Fibroblast of lung (primary cell): ENCODE measurements at regions not wholly inside any gene's neighbourhood (a gene's known extent, or its start where the extent isn't known, plus 50 kb on each side); places are given as distances from the start of the nearest gene placed in this dataset.

ENCODE experiments used
- DNase-seq, 2 donors: peaks; one replicate each; pipeline versions ENCODE4 v3.0.0 to v3.0.0-alpha.2; 2010; ENCODE audit warnings: low read depth in 2 of 2
- H2AFZ ChIP-seq: 2 replicates; pipeline ENCODE4 v1.5.1; 2012; ENCODE audit warnings: low read length, control low read depth, inconsistent platforms
- H3K27ac ChIP-seq: 2 replicates; pipeline ENCODE4 v1.5.1; 2011; ENCODE audit warnings: low read length, control low read depth; ENCODE audit not compliant: insufficient read depth
- H3K27me3 ChIP-seq: 2 replicates; pipeline ENCODE4 v1.5.1; 2011; ENCODE audit warnings: mild to moderate bottlenecking, low read length; ENCODE audit not compliant: control insufficient read depth, insufficient read depth
- H3K36me3 ChIP-seq: 2 replicates; pipeline ENCODE4 v1.5.1; 2011; ENCODE audit warnings: low read length; ENCODE audit not compliant: control insufficient read depth, insufficient read depth
- H3K4me1 ChIP-seq: 2 replicates; pipeline ENCODE4 v1.5.1; 2011; ENCODE audit warnings: low read length; ENCODE audit not compliant: control insufficient read depth, insufficient read depth; ENCODE audit errors: extremely low read depth
- H3K4me2 ChIP-seq: 2 replicates; pipeline ENCODE4 v1.5.1; 2011; ENCODE audit warnings: low read length, control low read depth; ENCODE audit not compliant: insufficient read depth; ENCODE audit errors: extremely low read depth
- H3K4me3 ChIP-seq, 4 experiments: fragments of 200-600 bp in 1 of 4; sonication (generic) in 1 of 4; replicated peaks in 1 of 4; 2 replicates each; pipeline ENCODE4 v1.5.1; 2011 to 2016; ENCODE audit warnings: low read length in 4 of 4, low read depth in 3 of 4, mild to moderate bottlenecking in 3 of 4, control low read depth in 2 of 4, inconsistent platforms in 1 of 4, mixed read lengths in 1 of 4; ENCODE audit not compliant: insufficient read depth in 1 of 4; ENCODE audit errors: control extremely low read depth in 1 of 4
- H3K79me2 ChIP-seq: 2 replicates; pipeline ENCODE4 v1.5.1; 2012; ENCODE audit warnings: mild to moderate bottlenecking, low read length, inconsistent platforms; ENCODE audit not compliant: control insufficient read depth, insufficient read depth
- H3K9ac ChIP-seq: 2 replicates; pipeline ENCODE4 v1.5.1; 2011; ENCODE audit warnings: mild to moderate bottlenecking, low read length, control low read depth; ENCODE audit not compliant: insufficient read depth
- H3K9me3 ChIP-seq: 2 replicates; pipeline ENCODE4 v1.5.1; 2012; ENCODE audit warnings: low read depth, low read length; ENCODE audit not compliant: control insufficient read depth, insufficient read depth
- H4K20me1 ChIP-seq: 2 replicates; pipeline ENCODE4 v1.5.1; 2011; ENCODE audit warnings: low read length; ENCODE audit not compliant: control insufficient read depth, insufficient read depth; ENCODE audit errors: extremely low read depth
- CTCF ChIP-seq, 2 donors: IDR thresholded peaks in 1 of 2; conservative IDR thresholded peaks in 1 of 2; 1 replicate in 1 of 2; 2 replicates in 1 of 2; pipeline ENCODE4 v1.5.1; 2011 to 2012; ENCODE audit warnings: low read length in 2 of 2, control low read depth in 1 of 2, inconsistent platforms in 1 of 2, low read depth in 1 of 2, mild to moderate bottlenecking in 1 of 2
- EZH2 ChIP-seq: IDR thresholded peaks from 2 replicates; pipeline ENCODE4 v1.5.1; 2012; ENCODE audit warnings: low read length, control low read depth, mild to moderate bottlenecking; ENCODE audit errors: missing control alignments

GRCh38 chr5:82694711-82695285 lies 382.4 kb downstream of the TMEM167A start:
- no peak overlapping the region for H3K9ac ChIP-seq

GRCh38 chr5:82692826-82693225 lies 384.4 kb downstream of the TMEM167A start:
- DNase-seq: no peak
- Histone ChIP-seq H2AFZ (no peak overlapping the region), H3K27me3 (no peaks in the 10 kb centered on the region)

More at GRCh38 chr5:82694711-82695285, 382.4 kb downstream of the TMEM167A start:
- Histone ChIP-seq H2AFZ (no peak overlapping the region), H3K36me3 (no peaks in the 10 kb centered on the region), H3K4me1 (no peaks in the 10 kb centered on the region), H3K4me3 (no peak overlapping the region), H4K20me1 (no peaks in the 10 kb centered on the region), H3K4me2 (no peak overlapping the region), H3K27me3 (no peaks in the 10 kb centered on the region), H3K27ac (no peak overlapping the region), H3K79me2 (no peaks in the 10 kb centered on the region), H3K9me3 (no peaks in the 10 kb centered on the region)
- TF ChIP-seq CTCF (conservative IDR thresholded peaks at IDR 0.05 in 1 of 2, IDR thresholded peaks at IDR 0.05 in 1 of 2; ENCODE audit: low read depth in 1 of 2, low read length in 2 of 2) (no peak), EZH2 (no peak)
- no peak for DNase-seq

GRCh38 chr5:82684659-82685058 lies 392.5 kb downstream of the TMEM167A start:
- DNase-seq: no peak

More at GRCh38 chr5:82692826-82693225, 384.4 kb downstream of the TMEM167A start:
- H3K4me2 ChIP-seq: no peak overlapping the region
- H3K4me3 ChIP-seq: no peak overlapping the region
- H3K4me1 ChIP-seq: no peaks in the 10 kb centered on the region
- no peaks in the 10 kb centered on the region for H3K36me3 ChIP-seq
- H3K9ac ChIP-seq: no peak overlapping the region
- no peak overlapping the region for H3K27ac ChIP-seq
- no peak for TF ChIP-seq EZH2
- TF ChIP-seq CTCF (conservative IDR thresholded peaks at IDR 0.05 in 1 of 2, IDR thresholded peaks at IDR 0.05 in 1 of 2; ENCODE audit: low read depth in 1 of 2, low read length in 2 of 2): no peak
- H3K79me2 ChIP-seq: no peaks in the 10 kb centered on the region
- no peaks in the 10 kb centered on the region for H3K9me3 ChIP-seq
- H4K20me1 ChIP-seq: no peaks in the 10 kb centered on the region

More at GRCh38 chr5:82684659-82685058, 392.5 kb downstream of the TMEM167A start:
- Histone ChIP-seq H3K4me2 (no peak overlapping the region), H3K4me1 (no peaks in the 10 kb centered on the region), H3K9ac (no peak overlapping the region), H3K27me3 (no peaks in the 10 kb centered on the region), H3K27ac (no peak overlapping the region), H3K9me3 (no peaks in the 10 kb centered on the region), H4K20me1 (no peaks in the 10 kb centered on the region), H3K4me3 (no peak overlapping the region), H3K79me2 (no peaks in the 10 kb centered on the region), H3K36me3 (no peaks in the 10 kb centered on the region), H2AFZ (no peak overlapping the region)
- no peak for TF ChIP-seq EZH2
- TF ChIP-seq CTCF (conservative IDR thresholded peaks at IDR 0.05 in 1 of 2, IDR thresholded peaks at IDR 0.05 in 1 of 2; ENCODE audit: low read depth in 1 of 2, low read length in 2 of 2): no peak
